Lung (tissue), 11 donors: ENCODE measurements at regions not wholly inside any gene's neighbourhood (a gene's known extent, or its start where the extent isn't known, plus 50 kb on each side); places are given as distances from the start of the nearest gene placed in this dataset.

Experiments used
- ATAC-seq: fragments of 200-7000 bp; cut with Tn5 transposase; one replicate; pipeline ENCODE4 v1.9.1; 2020; ENCODE audit warnings: moderate number of reproducible peaks; ENCODE audit not compliant: insufficient read depth, low FRiP score
- DNase-seq, 3 donors: peaks; one replicate each; pipeline ENCODE4 v3.0.0-alpha.2; 2013 to 2017
- H3K27ac ChIP-seq, 2 donors: one replicate each; pipeline ENCODE4 v1.5.1; 2013; ENCODE audit warnings: mild to moderate bottlenecking in 2 of 2, moderate library complexity in 2 of 2, control low read depth in 1 of 2, inconsistent platforms in 1 of 2, low read depth in 1 of 2, low read length in 1 of 2
- H3K27me3 ChIP-seq, 3 donors: one replicate each; pipeline ENCODE4 v1.5.1; 2013; ENCODE audit warnings: low read length in 2 of 3; ENCODE audit not compliant: control insufficient read depth in 3 of 3, insufficient read depth in 3 of 3
- H3K36me3 ChIP-seq, 4 donors: one replicate each; pipeline ENCODE4 v1.5.1; 2013; ENCODE audit warnings: low read length in 4 of 4, mild to moderate bottlenecking in 1 of 4, moderate library complexity in 1 of 4; ENCODE audit not compliant: control insufficient read depth in 4 of 4, insufficient read depth in 4 of 4
- H3K4me1 ChIP-seq, 5 donors: one replicate each; pipeline ENCODE4 v1.5.1; 2013; ENCODE audit warnings: low read length in 5 of 5, mild to moderate bottlenecking in 2 of 5, moderate library complexity in 1 of 5; ENCODE audit not compliant: control insufficient read depth in 5 of 5, insufficient read depth in 5 of 5
- H3K4me3 ChIP-seq: one replicate; pipeline ENCODE4 v1.5.1; 2013; ENCODE audit warnings: mild to moderate bottlenecking, control low read depth, moderate library complexity
- H3K9ac ChIP-seq, 2 donors: one replicate each; pipeline ENCODE4 v1.5.1; 2013; ENCODE audit warnings: low read length in 2 of 2, control low read depth in 1 of 2; ENCODE audit not compliant: insufficient read depth in 1 of 2
- H3K9me3 ChIP-seq, 4 donors: one replicate each; pipeline ENCODE4 v1.5.1; 2013; ENCODE audit warnings: low read length in 3 of 4, mild to moderate bottlenecking in 1 of 4, moderate library complexity in 1 of 4; ENCODE audit not compliant: control insufficient read depth in 4 of 4, insufficient read depth in 3 of 4
- WGBS, 2 donors: extraction: QIAGEN DNeasy Blood & Tissue Kit; methylation state at CpG; one replicate each; pipeline ENCODE4 v1.1.7; 2013; 5-methylcytosine and 5-hydroxymethylcytosine counted together
- TF ChIP-seq, protein P1 (sequence below): IDR thresholded peaks from 2 replicates; pipeline ENCODE4 v1.5.1; 2012; ENCODE audit warnings: mild to moderate bottlenecking; ENCODE audit errors: control extremely low read depth, extremely low read depth
- donor health status: control.
- donor health status: control.
- donor health status: Bipolar disorder and iron deficiency.
- donor health status: healthy.
- donor health status: DM: yes; HTN: yes; CAD: no.

DNA sequence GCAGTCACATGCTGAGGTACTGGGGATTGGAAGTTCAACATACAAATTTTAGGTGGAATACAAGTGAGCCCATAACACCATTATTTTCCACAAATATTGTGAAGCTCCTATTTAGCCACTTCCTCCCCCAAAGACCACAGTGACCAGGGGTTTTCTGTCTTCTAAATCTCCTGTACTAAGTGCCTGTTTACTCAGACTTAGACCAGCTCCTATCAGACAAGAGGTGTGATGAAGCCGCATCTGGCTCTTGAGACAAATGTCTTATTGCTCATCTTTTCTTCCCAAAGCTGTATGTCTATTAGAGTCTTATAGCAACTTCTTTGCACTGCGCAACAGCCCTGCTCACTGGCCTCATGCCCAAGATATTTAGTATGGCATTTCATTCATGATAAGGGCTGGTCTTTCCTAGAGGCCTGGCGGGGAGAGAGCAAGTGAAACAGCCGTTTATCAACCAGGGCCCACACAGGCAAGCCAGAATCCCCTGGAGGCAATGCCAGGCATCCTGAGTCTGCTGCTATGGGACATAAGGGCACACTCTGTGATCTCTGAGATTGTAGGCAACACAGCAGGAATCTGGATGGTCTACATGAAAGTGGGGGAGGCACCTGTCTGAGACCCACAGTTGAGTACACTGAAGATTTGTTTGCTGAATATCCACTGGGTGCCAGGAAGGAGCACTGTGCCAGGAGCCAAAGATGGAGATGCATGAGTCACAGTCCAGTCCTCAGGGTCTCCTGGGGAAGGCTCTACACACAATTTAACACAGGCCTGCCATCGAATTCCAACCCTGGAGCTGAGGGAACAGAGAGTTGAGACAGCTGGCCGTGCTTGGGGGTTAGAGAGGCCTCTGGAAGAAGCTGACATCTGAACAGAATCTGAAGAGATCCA lies 78.5 kb upstream of the NCAM1 start:
- Histone ChIP-seq H3K27me3 (no peaks in the 10 kb centered on the region), H3K36me3 (no peaks in the 10 kb centered on the region), H3K9ac (no peak overlapping the region), H3K9me3 (peaks cover 0 to 5% (median 0%) of the 10 kb centered on the region in 4 donors), H3K4me3 (no peak overlapping the region), H3K27ac (peak overlapping the region in 1 of 2 donors; percentile 80), H3K4me1 (peaks cover 0 to 4% (median 2%) of the 10 kb centered on the region in 5 donors)
- DNase-seq (peak; percentile 62 to 81 (median 80)), ATAC-seq (no peak)
- TF ChIP-seq, protein P1, sequence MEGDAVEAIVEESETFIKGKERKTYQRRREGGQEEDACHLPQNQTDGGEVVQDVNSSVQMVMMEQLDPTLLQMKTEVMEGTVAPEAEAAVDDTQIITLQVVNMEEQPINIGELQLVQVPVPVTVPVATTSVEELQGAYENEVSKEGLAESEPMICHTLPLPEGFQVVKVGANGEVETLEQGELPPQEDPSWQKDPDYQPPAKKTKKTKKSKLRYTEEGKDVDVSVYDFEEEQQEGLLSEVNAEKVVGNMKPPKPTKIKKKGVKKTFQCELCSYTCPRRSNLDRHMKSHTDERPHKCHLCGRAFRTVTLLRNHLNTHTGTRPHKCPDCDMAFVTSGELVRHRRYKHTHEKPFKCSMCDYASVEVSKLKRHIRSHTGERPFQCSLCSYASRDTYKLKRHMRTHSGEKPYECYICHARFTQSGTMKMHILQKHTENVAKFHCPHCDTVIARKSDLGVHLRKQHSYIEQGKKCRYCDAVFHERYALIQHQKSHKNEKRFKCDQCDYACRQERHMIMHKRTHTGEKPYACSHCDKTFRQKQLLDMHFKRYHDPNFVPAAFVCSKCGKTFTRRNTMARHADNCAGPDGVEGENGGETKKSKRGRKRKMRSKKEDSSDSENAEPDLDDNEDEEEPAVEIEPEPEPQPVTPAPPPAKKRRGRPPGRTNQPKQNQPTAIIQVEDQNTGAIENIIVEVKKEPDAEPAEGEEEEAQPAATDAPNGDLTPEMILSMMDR: no peak
- 72 to 85% methylated on average over 6 of the region's 6 CpGs for WGBS, 2 donors

DNA sequence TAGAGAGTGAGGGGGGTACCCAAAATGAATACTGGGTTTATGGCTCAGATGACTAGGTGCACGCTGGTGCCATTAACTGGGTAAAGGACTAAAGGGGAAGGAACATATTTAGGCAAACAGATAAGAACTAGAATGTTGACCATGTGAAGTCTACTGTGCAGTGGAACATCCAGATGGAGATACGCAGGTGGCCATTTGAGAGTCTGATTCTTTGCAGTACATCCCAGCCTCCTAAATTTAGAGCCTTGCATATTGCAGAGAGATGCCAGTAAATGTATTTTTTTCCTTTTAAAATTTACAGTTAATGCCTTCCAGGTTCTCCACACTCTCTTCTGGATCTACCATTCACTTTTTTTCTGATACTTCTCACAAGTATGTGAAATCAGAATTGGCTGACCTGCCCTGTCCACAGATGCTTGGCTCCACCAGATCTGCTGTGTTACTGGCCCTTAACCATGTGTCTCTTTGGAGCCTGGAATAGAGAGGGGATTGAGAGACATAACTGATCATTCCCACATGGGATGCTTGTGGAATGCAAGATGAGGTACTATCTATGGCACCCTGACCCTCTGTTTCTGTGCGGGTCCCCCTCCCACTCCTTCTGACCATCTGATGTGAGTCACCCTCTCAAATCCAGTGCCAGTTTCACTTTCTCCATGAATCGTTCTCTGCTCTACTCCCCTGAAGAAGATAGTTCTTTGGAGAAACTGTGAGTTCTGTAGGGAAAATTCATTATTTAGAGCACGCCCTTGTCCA lies 77.0 kb upstream of the NCAM1 start:
- Histone ChIP-seq H3K27ac (no peak overlapping the region), H3K4me3 (no peak overlapping the region), H3K9me3 (peaks cover 0 to 5% (median 0%) of the 10 kb centered on the region in 4 donors), H3K36me3 (no peaks in the 10 kb centered on the region), H3K27me3 (no peaks in the 10 kb centered on the region), H3K4me1 (peaks cover 0 to 4% (median 2%) of the 10 kb centered on the region in 5 donors), H3K9ac (no peak overlapping the region)
- 75 to 89% methylated on average over 5 of the region's 5 CpGs for WGBS, 2 donors
- DNase-seq (no peak), ATAC-seq (no peak)
- TF ChIP-seq, protein P1: no peak

DNA sequence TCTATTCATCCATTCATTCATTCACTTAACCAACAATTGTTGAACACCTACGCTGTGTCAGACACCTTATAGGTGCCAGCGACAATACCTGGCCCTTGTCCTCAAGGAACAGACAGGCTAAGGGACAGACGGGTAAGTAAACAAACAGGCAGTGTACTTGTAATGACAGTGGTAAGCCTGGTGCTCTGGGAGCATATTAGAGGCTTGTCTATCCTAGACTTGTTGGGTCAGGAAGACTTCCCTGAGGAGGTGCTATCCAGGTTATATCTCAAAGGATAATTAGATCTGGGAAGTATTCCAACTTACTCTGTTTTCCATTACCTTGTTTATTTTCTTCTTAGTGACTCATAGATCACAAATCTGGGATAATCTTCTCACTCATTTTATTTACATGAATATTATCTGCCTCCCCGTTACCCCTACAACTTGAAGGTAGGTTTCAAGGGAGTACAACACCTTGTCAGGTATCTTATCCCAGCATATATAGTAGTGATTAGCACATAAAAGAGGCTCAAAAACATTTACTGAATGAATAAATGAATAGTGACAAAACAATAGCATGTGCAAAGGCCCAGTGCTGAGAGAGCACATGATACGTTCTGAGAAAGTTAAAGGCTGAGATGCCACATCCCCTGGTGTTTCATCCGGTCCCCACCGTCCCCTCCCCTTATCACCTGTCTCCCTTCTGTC lies 75.3 kb upstream of the NCAM1 start:
- H3K4me1 ChIP-seq: peaks cover 0 to 4% (median 2%) of the 10 kb centered on the region in 5 donors
- H3K36me3 ChIP-seq: no peaks in the 10 kb centered on the region
- peaks cover 0 to 5% (median 0%) of the 10 kb centered on the region in 4 donors for H3K9me3 ChIP-seq
- H3K27me3 ChIP-seq: no peaks in the 10 kb centered on the region
- DNase-seq (no peak), ATAC-seq (no peak)
- no peak overlapping the region for H3K9ac ChIP-seq
- no peak overlapping the region for H3K4me3 ChIP-seq
- WGBS, 2 donors: 89 to 95% methylated on average over 7 of the region's 7 CpGs
- TF ChIP-seq, protein P1: no peak
- H3K27ac ChIP-seq: no peak overlapping the region
